ENCODE measurements at regions not wholly inside any gene's neighbourhood (a gene's known extent, or its start where the extent isn't known, plus 50 kb on each side); places are given as distances from the start of the nearest gene placed in this dataset.
"Not testable (repeated sequence)": the region's sequence is repeated elsewhere in the genome, so short reads cannot be mapped to it uniquely, and the experiment has no call there.

DNA sequence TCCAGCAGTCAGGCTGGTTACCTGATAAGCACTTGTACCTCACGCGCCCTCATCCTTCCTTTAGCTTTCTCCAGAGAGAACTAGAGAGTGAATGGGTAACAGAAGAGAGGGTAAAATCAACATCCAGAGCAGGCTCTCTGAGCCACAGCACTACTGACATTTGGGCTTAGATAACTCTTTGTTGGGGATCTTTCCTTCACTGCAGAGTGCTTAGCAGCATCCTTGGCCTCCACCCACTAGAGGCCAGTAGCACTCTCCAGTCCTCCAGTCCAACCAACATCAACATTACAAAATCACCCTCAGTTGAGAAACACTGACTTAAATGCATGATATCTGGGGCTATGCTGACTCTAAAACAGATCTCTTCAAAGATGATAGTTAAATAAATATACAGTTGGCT, 220.7 kb downstream of the TACR3 start:
- no peak overlapping the region for H3K27ac Mint-ChIP-seq
- no peak overlapping the region for H3K4me3 Mint-ChIP-seq
- DNase-seq, result no peak
- peaks cover 6% of the 10 kb centered on the region for H3K4me1 Mint-ChIP-seq (ENCODE audit: low read depth)
- H3K27me3 Mint-ChIP-seq, result no peaks in the 10 kb centered on the region
- H3K9me3 Mint-ChIP-seq, result peaks cover 2% of the 10 kb centered on the region
- H3K36me3 Mint-ChIP-seq (ENCODE audit: low read depth), result no peaks in the 10 kb centered on the region

DNA sequence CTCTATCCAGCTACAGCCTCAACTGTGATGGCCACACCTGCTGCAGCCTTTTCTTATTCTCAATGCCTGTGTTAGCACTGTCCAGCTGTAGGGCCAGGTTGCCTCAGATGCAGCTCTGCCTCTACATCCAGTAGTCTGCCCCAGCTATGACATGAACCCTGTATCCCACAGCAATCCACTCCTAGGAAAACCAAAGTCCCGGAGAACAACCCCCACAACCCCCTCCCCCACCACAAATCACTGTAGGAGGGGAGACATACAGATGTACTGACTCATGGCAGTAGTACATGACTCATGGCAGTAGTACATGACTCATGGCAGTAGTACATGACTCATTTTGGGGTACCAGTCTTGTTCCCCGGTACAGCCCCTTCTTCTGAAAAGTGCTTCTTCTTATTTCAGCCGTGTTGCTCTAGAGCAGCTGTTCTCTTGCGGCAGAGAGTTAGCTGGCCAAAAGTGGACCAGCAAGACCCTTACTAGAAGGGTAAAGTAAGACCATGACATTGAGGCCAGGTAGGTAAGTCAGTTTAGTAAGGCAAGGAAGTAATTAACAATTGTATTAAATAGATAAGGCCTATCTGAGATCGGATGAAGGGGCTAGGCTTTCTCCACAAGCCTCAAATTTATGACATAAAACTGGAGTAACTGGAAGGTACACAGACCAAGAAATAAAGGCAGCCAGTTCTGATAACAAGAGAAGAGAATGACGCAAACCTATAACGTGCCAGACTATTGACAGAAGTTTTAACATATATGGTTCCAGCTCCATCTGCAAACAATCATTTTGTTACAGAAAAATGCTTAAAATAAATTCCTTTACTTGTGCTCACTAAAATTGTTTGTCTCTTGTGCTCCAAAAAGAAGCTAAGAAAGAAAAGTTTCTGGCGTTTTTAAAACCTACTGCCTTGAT, 221.4 kb downstream of the TACR3 start:
- Mint-ChIP-seq H3K4me3 (no peak overlapping the region), H3K4me1 (ENCODE audit: low read depth) (peaks cover 6% of the 10 kb centered on the region), H3K9me3 (peaks cover 2% of the 10 kb centered on the region), H3K27me3 (no peaks in the 10 kb centered on the region), H3K36me3 (ENCODE audit: low read depth) (no peaks in the 10 kb centered on the region), H3K27ac (peak overlapping the region; percentile 15)
- DNase-seq, result no peak

DNA sequence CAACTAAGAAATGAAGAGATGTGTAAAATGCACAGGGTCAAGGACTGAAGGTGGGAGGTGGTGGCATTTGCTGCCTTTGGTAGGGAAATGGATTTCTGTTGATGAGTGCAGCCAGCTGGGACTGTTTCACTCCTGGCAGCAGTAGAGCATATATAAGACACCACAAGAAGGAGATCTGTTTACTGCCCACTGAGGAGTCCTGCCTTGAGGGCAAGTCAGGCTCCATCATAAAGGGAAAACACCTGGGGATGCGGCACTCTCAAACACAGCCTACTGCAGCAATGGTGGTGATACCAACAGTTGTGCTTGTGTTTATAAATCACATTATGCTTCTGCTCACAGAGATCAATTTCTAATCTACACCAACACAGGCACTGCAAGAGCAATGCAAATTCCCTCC, 222.1 kb downstream of the TACR3 start:
- H3K27me3 Mint-ChIP-seq, result no peaks in the 10 kb centered on the region
- H3K4me3 Mint-ChIP-seq, result no peak overlapping the region
- peaks cover 6% of the 10 kb centered on the region for H3K4me1 Mint-ChIP-seq (ENCODE audit: low read depth)
- H3K9me3 Mint-ChIP-seq, result peaks cover 2% of the 10 kb centered on the region
- DNase-seq, result no peak
- H3K36me3 Mint-ChIP-seq (ENCODE audit: low read depth), result no peaks in the 10 kb centered on the region
- H3K27ac Mint-ChIP-seq, result no peak overlapping the region

GRCh38 chr4:103496800-103497199, 223.0 kb downstream of the TACR3 start:
- H3K9me3 Mint-ChIP-seq, result peaks cover 2% of the 10 kb centered on the region

GRCh38 chr4:103493450-103494159, 226.2 kb downstream of the TACR3 start:
- H3K4me1 Mint-ChIP-seq (ENCODE audit: low read depth), result peaks cover 6% of the 10 kb centered on the region
- H3K27me3 Mint-ChIP-seq, result no peaks in the 10 kb centered on the region
- no peak for DNase-seq
- no peak overlapping the region for H3K27ac Mint-ChIP-seq
- H3K4me3 Mint-ChIP-seq, result no peak overlapping the region
- no peaks in the 10 kb centered on the region for H3K36me3 Mint-ChIP-seq (ENCODE audit: low read depth)
- no peaks in the 10 kb centered on the region for H3K9me3 Mint-ChIP-seq

More at GRCh38 chr4:103496800-103497199, 223.0 kb downstream of the TACR3 start:
- peaks cover 6% of the 10 kb centered on the region for H3K4me1 Mint-ChIP-seq (ENCODE audit: low read depth)
- no peaks in the 10 kb centered on the region for H3K27me3 Mint-ChIP-seq
- H3K27ac Mint-ChIP-seq, result no peak overlapping the region
- H3K4me3 Mint-ChIP-seq, result no peak overlapping the region
- no peak for DNase-seq
- no peaks in the 10 kb centered on the region for H3K36me3 Mint-ChIP-seq (ENCODE audit: low read depth)

DNA sequence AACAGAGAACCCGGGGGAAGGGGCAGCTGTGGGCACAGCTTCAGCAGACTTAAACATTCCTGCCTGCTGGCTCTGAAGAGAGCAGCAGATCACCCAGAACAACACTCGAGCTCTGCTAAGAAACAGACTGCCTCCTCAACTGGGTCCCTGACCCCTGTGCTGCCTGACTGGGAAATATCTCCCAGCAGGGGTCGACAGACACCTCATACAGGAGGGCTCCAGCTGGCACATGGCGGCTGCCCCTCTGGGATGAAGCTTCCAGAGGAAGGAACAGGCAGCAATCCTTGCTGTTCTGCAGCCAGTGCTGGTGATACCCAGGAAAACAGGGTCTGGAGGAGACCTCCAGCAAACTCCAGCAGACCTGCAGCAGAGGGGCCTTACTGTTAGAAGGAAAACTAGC, 234.5 kb downstream of the TACR3 start:
- not testable (repeated sequence) for H3K27me3 Mint-ChIP-seq; H3K27ac Mint-ChIP-seq; DNase-seq; H3K4me1 Mint-ChIP-seq (ENCODE audit: low read depth); H3K4me3 Mint-ChIP-seq; H3K36me3 Mint-ChIP-seq (ENCODE audit: low read depth); H3K9me3 Mint-ChIP-seq

DNA sequence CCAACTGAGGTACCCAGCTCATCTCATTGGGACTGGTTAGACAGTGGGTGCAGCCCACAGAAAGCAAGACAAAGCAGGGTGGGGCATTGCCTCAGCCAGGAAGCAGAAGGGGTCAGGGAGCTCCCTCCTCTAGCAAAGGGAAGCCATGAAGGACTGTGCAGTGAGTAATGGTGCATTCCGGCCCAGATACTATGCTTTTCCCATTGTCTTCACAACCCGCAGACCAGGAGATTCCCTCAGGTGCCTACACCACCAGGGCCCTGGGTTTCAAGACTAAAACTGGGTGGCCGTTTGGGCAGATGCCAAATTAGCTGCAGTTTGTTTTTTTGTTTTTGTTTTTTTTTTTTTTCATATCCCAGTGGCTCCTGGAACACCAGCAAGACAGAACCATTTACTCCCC, 235.3 kb downstream of the TACR3 start:
- Mint-ChIP-seq H3K4me3 (no peak overlapping the region), H3K4me1 (ENCODE audit: low read depth) (no peaks in the 10 kb centered on the region), H3K27me3 (no peaks in the 10 kb centered on the region), H3K36me3 (ENCODE audit: low read depth) (no peaks in the 10 kb centered on the region), H3K9me3 (no peaks in the 10 kb centered on the region), H3K27ac (no peak overlapping the region)
- DNase-seq, result no peak

GRCh38 chr4:103482893-103483292, 236.9 kb downstream of the TACR3 start:
- Mint-ChIP-seq H3K4me3 (no peak overlapping the region), H3K27ac (no peak overlapping the region)
- DNase-seq, result no peak

GRCh38 chr4:103482471-103482870, 237.3 kb downstream of the TACR3 start:
- H3K9me3 Mint-ChIP-seq, result no peaks in the 10 kb centered on the region
- no peaks in the 10 kb centered on the region for H3K27me3 Mint-ChIP-seq
- no peak overlapping the region for H3K27ac Mint-ChIP-seq
- H3K36me3 Mint-ChIP-seq (ENCODE audit: low read depth), result no peaks in the 10 kb centered on the region
- H3K4me1 Mint-ChIP-seq (ENCODE audit: low read depth), result no peaks in the 10 kb centered on the region
- no peak overlapping the region for H3K4me3 Mint-ChIP-seq
- DNase-seq, result no peak

More at GRCh38 chr4:103482893-103483292, 236.9 kb downstream of the TACR3 start:
- Mint-ChIP-seq H3K4me1 (ENCODE audit: low read depth) (no peaks in the 10 kb centered on the region), H3K36me3 (ENCODE audit: low read depth) (no peaks in the 10 kb centered on the region), H3K9me3 (no peaks in the 10 kb centered on the region), H3K27me3 (no peaks in the 10 kb centered on the region)

DNA sequence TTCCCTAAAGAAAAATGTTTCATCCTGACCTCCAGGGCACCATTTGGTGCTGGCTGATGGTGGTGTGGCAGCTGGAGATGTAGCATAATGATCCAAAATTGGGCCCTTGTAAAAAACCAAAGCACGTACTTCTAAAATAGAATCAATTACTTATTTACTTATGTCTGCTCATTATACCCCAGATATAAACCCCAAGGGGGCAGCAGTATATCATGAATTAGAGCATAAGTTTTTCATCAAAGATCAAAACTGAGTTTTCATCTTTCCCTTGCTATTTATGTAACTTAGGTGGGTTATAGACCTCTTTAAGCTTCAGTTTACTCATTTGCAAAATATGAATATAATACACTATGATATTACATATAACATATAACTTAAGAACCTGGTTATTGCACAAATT, 241.1 kb downstream of the TACR3 start:
- Mint-ChIP-seq H3K27me3 (no peaks in the 10 kb centered on the region), H3K4me3 (no peak overlapping the region), H3K4me1 (ENCODE audit: low read depth) (no peaks in the 10 kb centered on the region), H3K36me3 (ENCODE audit: low read depth) (no peaks in the 10 kb centered on the region), H3K9me3 (no peaks in the 10 kb centered on the region), H3K27ac (no peak overlapping the region)
- no peak for DNase-seq

DNA sequence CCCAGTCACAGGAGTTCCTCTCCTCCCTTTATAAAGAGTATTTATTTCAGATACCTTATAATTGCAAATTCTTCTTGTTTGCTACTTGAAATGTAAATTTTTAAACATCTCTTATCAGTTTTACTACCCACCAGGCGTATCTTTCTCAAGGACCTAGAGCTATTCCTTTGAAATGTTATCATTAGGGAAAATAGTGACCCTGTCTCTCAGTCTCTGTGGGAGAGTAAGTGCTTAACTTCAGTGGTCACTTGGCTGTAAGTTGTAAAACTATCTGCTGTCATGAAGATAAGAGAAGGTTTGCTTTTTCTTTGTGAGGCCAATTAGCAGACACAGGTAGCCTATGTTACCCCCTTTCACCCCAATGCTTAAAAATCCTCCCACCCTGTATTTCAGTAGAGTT, 241.6 kb downstream of the TACR3 start:
- Mint-ChIP-seq H3K9me3 (no peaks in the 10 kb centered on the region), H3K4me3 (no peak overlapping the region), H3K27ac (no peak overlapping the region), H3K36me3 (ENCODE audit: low read depth) (no peaks in the 10 kb centered on the region), H3K27me3 (no peaks in the 10 kb centered on the region), H3K4me1 (ENCODE audit: low read depth) (no peaks in the 10 kb centered on the region)
- no peak for DNase-seq

- Mint-ChIP-seq H3K27ac (no peak overlapping the region), H3K27me3 (no peaks in the 10 kb centered on the region), H3K4me1 (ENCODE audit: low read depth) (no peaks in the 10 kb centered on the region), H3K4me3 (no peak overlapping the region), H3K36me3 (ENCODE audit: low read depth) (no peaks in the 10 kb centered on the region), H3K9me3 (no peaks in the 10 kb centered on the region)
- DNase-seq, result no peak
Measured at GRCh38 chr4:103457566-103457965, 259.4 kb upstream of the CENPE start.

GRCh38 chr4:103451341-103451740, 253.2 kb upstream of the CENPE start:
- Mint-ChIP-seq H3K4me1 (ENCODE audit: low read depth) (no peaks in the 10 kb centered on the region), H3K36me3 (ENCODE audit: low read depth) (no peaks in the 10 kb centered on the region), H3K27ac (no peak overlapping the region), H3K4me3 (no peak overlapping the region), H3K9me3 (no peaks in the 10 kb centered on the region), H3K27me3 (no peaks in the 10 kb centered on the region)
- no peak for DNase-seq

GRCh38 chr4:103450693-103451092, 252.6 kb upstream of the CENPE start:
- Mint-ChIP-seq H3K4me3 (no peak overlapping the region), H3K4me1 (ENCODE audit: low read depth) (no peaks in the 10 kb centered on the region), H3K27ac (no peak overlapping the region), H3K27me3 (no peaks in the 10 kb centered on the region), H3K36me3 (ENCODE audit: low read depth) (no peaks in the 10 kb centered on the region), H3K9me3 (no peaks in the 10 kb centered on the region)
- no peak for DNase-seq

All from activated T-cell treated with anti-CD3 and anti-CD28 coated beads, Interleukin-2, amount 50 U/mL, for 24 hours (primary cell).